K562 (cell line): ENCODE measurements at regions not wholly inside any gene's neighbourhood (a gene's known extent, or its start where the extent isn't known, plus 50 kb on each side); places are given as distances from the start of the nearest gene placed in this dataset.

Experiments used
- ATAC-seq: fragments of 200-7000 bp; cut with Tn5 transposase; 3 replicates; pipeline ENCODE4 v1.9.1; 2020; ENCODE audit warnings: moderate library complexity
- BruUV-seq: library from RNA; stranded (reverse); fragments of 400-500 nt; replicated peaks from 2 replicates; lab custom pipeline; 2021; lab: Mats Ljungman, UMichigan
- CTCF ChIA-PET: fragments of 300-600 bp; formaldehyde crosslinking; extraction: SDS; loops from one replicate; lab custom pipeline; 2021; ENCODE audit warnings: low intra/inter-chr PET ratio; lab: Yijun Ruan, JAX
- POLR2A ChIA-PET: fragments of 300-600, 350-650 bp; sonication (Branson Sonifier 250); formaldehyde crosslinking; extraction: SDS; loops from one replicate; lab custom pipeline; 2021; ENCODE audit warnings: antibody characterized with exemption, inconsistent platforms; lab: Yijun Ruan, JAX
- DNase-seq, 4 experiments: peaks; one replicate each; pipeline versions ENCODE4 v3.0.0 to v3.0.0-alpha.2; 2011 to 2018; ENCODE audit warnings: low spot score in 3 of 4, mixed read lengths in 3 of 4; ENCODE audit errors: extremely low read depth in 1 of 4
- FAIRE-seq: peaks from 2 replicates; lab custom pipeline; 2011; peaks lifted over from hg19 to GRCh38; lab: Jason Lieb, UNC
- H2AFZ ChIP-seq: 2 replicates; pipeline ENCODE4 v1.6.0; 2011; ENCODE audit warnings: low read depth, low read length, control low read depth, inconsistent platforms
- H3K27ac ChIP-seq: fragments of 200-600 bp; 3 replicates; pipeline ENCODE4 v1.8.0; 2011; ENCODE audit warnings: low read depth, mild to moderate bottlenecking, control low read depth, inconsistent platforms, low read length, moderate library complexity, mixed read lengths; ENCODE audit errors: extremely low read depth
- H3K27me3 ChIP-seq, 2 experiments: fragments of 300-600 bp in 1 of 2; 2 replicates in 1 of 2; 3 replicates in 1 of 2; pipeline versions ENCODE4 v1.6.0 to v1.8.0; 2011; ENCODE audit warnings: inconsistent platforms in 2 of 2, low read length in 2 of 2, mild to moderate bottlenecking in 1 of 2, mixed read lengths in 1 of 2, moderate library complexity in 1 of 2; ENCODE audit not compliant: control insufficient read depth in 2 of 2, insufficient read depth in 2 of 2
- H3K36me3 ChIP-seq: fragments of 300-600 bp; 3 replicates; pipeline ENCODE4 v1.8.0; 2011; ENCODE audit warnings: mild to moderate bottlenecking, low read length, inconsistent platforms; ENCODE audit not compliant: control insufficient read depth, insufficient read depth
- H3K4me1 ChIP-seq, 2 experiments: fragments of 200-600 bp in 1 of 2; replicated peaks in 1 of 2; 2 replicates in 1 of 2; 3 replicates in 1 of 2; pipeline versions ENCODE4 v1.5.1 to v1.8.0; 2011; ENCODE audit warnings: inconsistent platforms in 2 of 2, low read length in 2 of 2, mild to moderate bottlenecking in 1 of 2, mixed read lengths in 1 of 2, moderate library complexity in 1 of 2; ENCODE audit not compliant: control insufficient read depth in 2 of 2, insufficient read depth in 2 of 2
- H3K4me2 ChIP-seq: 2 replicates; pipeline ENCODE4 v1.6.1; 2011; ENCODE audit warnings: low read length, control low read depth, inconsistent platforms, mixed read lengths; ENCODE audit not compliant: insufficient read depth
- H3K4me3 ChIP-seq: fragments of 200-600 bp; sonication (generic), shearing (Covaris generic); 2 replicates; pipeline ENCODE4 v1.5.1; 2016; ENCODE audit warnings: control low read depth, inconsistent platforms
- H3K79me2 ChIP-seq: fragments of 200-600 bp; 3 replicates; pipeline ENCODE4 v1.8.0; 2011; ENCODE audit warnings: low read length, inconsistent platforms; ENCODE audit not compliant: control insufficient read depth, insufficient read depth
- H3K9ac ChIP-seq, 2 experiments: 2 replicates each; pipeline versions ENCODE4 v1.6.0 to v1.6.1; 2011; ENCODE audit warnings: low read depth in 2 of 2, low read length in 2 of 2, control low read depth in 1 of 2, inconsistent platforms in 1 of 2, mild to moderate bottlenecking in 1 of 2, mixed read lengths in 1 of 2; ENCODE audit not compliant: insufficient read depth in 1 of 2
- H3K9me1 ChIP-seq: one replicate; pipeline ENCODE4 v1.6.0; 2011; ENCODE audit warnings: inconsistent platforms, mild to moderate bottlenecking, low read length, moderate library complexity; ENCODE audit not compliant: control insufficient read depth, insufficient read depth
- H3K9me3 ChIP-seq: replicated peaks from 2 replicates; pipeline ENCODE4 v1.5.1; 2011; ENCODE audit warnings: low read depth, low read length, inconsistent platforms; ENCODE audit not compliant: control insufficient read depth, insufficient read depth
- H4K20me1 ChIP-seq: replicated peaks from 2 replicates; pipeline ENCODE4 v1.6.1; 2011; ENCODE audit warnings: low read length, inconsistent platforms, mixed read lengths; ENCODE audit not compliant: control insufficient read depth, insufficient read depth
- CBFA2T2 ChIP-seq: fragments of 450-650 bp; conservative IDR thresholded peaks from 2 replicates; pipeline ENCODE4 v1.6.1; 2017; ENCODE audit warnings: mild to moderate bottlenecking
- MTA1 ChIP-seq: fragments of 450-650 bp; IDR thresholded peaks from 2 replicates; pipeline ENCODE4 v1.6.1; 2017; ENCODE audit warnings: borderline replicate concordance
- MTA3 ChIP-seq: fragments of 450-650 bp; formaldehyde crosslinking; IDR thresholded peaks from 2 replicates; pipeline ENCODE4 v1.6.1; 2017; ENCODE audit warnings: mild to moderate bottlenecking, borderline replicate concordance
- RBM14 ChIP-seq: fragments of 200-400 bp; formaldehyde crosslinking; IDR thresholded peaks from 2 replicates; pipeline ENCODE4 v1.6.1; 2018; ENCODE audit warnings: low read depth, mild to moderate bottlenecking, low read length, moderate library complexity, borderline replicate concordance; ENCODE audit not compliant: insufficient read depth
- RHOXF2B ChIP-seq: fragments of 250-450 bp; sonication (Bioruptor Pico); conservative IDR thresholded peaks from 2 replicates; pipeline ENCODE4 v1.5.1; 2021
- SMAD4 ChIP-seq: fragments of 250-450 bp; sonication (Bioruptor Pico); conservative IDR thresholded peaks from 2 replicates; pipeline ENCODE4 v1.8.0; 2021; ENCODE audit warnings: inconsistent platforms, mild to moderate bottlenecking, moderate library complexity
- SMC3 ChIP-seq: conservative IDR thresholded peaks from 2 replicates; pipeline ENCODE4 v1.6.1; 2011; ENCODE audit warnings: low read depth, low read length, improper control_type of control experiment; ENCODE audit not compliant: insufficient read depth
- ZNF311 ChIP-seq: fragments of 250-450 bp; sonication (Bioruptor Pico); IDR thresholded peaks from 2 replicates; pipeline ENCODE4 v1.4.0; 2020; ENCODE audit warnings: mild to moderate bottlenecking, moderate library complexity
- ZNF695 ChIP-seq: fragments of 450-650 bp; formaldehyde crosslinking; IDR thresholded peaks from 2 replicates; pipeline ENCODE4 v1.4.0; 2020; ENCODE audit warnings: mild to moderate bottlenecking, moderate library complexity
- ZNF77 ChIP-seq: fragments of 250-450 bp; sonication (Bioruptor Pico); IDR thresholded peaks from 2 replicates; pipeline ENCODE4 v1.5.0; 2020
- WGBS: fragments of 100-300 bp; shearing (Covaris generic); methylation state at CpG from one replicate; pipeline ENCODE4 v1.1.6; 2016; ENCODE audit warnings: low coverage, mixed read lengths; ENCODE audit not compliant: insufficient coverage; ENCODE audit errors: missing lambda C conversion rate; 5-methylcytosine and 5-hydroxymethylcytosine counted together
- in situ Hi-C: fragments of 300-500 bp; cut with MboI; formaldehyde crosslinking; loops from 4 replicates; pipeline ENCODE4 v1.15.0; 2018; ENCODE audit warnings: inconsistent platforms, mixed read lengths
- intact Hi-C: fragments of 100-400 bp; cut with micrococcal nuclease; formaldehyde crosslinking; loops from 2 replicates; pipeline ENCODE4 v1.14.2; 2022
- TF ChIP-seq, protein P1 (sequence below): fragments of 450-650 bp; formaldehyde crosslinking; IDR thresholded peaks from 2 replicates; pipeline ENCODE4 v1.4.0; 2022; ENCODE audit warnings: missing genetic modification characterization
- TF ChIP-seq, protein P2 (sequence below): sonication (generic); formaldehyde crosslinking; IDR thresholded peaks from 2 replicates; pipeline ENCODE4 v1.8.0; 2022; ENCODE audit warnings: mild to moderate bottlenecking, missing genetic modification reagents
- TF ChIP-seq, protein P3 (sequence below), 2 experiments: fragments of 200-800 bp in 1 of 2; sonication (Bioruptor generic) in 1 of 2; sonication (generic) in 1 of 2; formaldehyde crosslinking in 1 of 2; IDR thresholded peaks in 1 of 2; conservative IDR thresholded peaks in 1 of 2; 2 replicates each; pipeline versions ENCODE4 v1.5.0 to v1.6.1; 2016 to 2020; ENCODE audit warnings: missing compliant biosample characterization in 1 of 2, missing genetic modification characterization in 1 of 2, missing genetic modification reagents in 1 of 2

DNA sequence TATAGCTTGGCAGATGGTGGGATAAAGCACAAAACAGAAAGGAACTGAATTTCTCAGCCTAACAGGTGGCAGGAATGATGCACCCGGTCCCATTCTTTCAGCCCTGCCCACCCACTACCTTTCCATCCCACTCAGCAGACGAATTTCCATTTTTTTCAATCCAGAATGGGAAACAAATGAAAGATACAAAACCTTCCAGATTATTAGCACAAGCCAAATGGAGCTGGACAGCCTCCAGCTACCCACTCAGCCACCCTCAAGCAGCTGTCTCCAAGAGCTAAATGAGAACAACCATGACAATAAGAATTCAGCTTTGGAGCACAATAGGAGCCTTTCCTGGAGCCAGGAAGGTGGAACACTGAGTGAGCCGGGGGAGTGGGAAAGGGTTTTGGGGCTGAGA, 96.3 kb upstream of the ST6GALNAC5 start:
- ChIA-PET CTCF (no interaction called here), POLR2A (no interaction called here)
- Histone ChIP-seq H3K27me3 (no peaks in the 10 kb centered on the region), H3K9ac (no peak overlapping the region), H3K9me3 (0 out of 2 replicates have a peak, but pooled peaks cover 2% of the 10 kb centered on the region), H3K79me2 (no peaks in the 10 kb centered on the region), H3K27ac (no peak overlapping the region), H3K4me1 (no peaks in the 10 kb centered on the region), H3K36me3 (no peaks in the 10 kb centered on the region), H3K4me3 (no peak overlapping the region), H3K9me1 (no peaks in the 10 kb centered on the region), H3K4me2 (no peak overlapping the region), H2AFZ (no peak overlapping the region), H4K20me1 (no peaks in the 10 kb centered on the region)
- DNase-seq (no peak), ATAC-seq (no peak), FAIRE-seq (no peak)
- TF ChIP-seq, protein P1, sequence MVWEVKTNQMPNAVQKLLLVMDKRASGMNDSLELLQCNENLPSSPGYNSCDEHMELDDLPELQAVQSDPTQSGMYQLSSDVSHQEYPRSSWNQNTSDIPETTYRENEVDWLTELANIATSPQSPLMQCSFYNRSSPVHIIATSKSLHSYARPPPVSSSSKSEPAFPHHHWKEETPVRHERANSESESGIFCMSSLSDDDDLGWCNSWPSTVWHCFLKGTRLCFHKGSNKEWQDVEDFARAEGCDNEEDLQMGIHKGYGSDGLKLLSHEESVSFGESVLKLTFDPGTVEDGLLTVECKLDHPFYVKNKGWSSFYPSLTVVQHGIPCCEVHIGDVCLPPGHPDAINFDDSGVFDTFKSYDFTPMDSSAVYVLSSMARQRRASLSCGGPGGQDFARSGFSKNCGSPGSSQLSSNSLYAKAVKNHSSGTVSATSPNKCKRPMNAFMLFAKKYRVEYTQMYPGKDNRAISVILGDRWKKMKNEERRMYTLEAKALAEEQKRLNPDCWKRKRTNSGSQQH = no peak
- TF ChIP-seq ZNF311 (CRISPR knock-in tag) (no peak), SMC3 (no peak), ZNF695 (CRISPR knock-in tag) (no peak), RHOXF2B (no peak), MTA1 (no peak), ZNF77 (CRISPR knock-in tag) (no peak), RBM14 (no peak), CBFA2T2 (no peak), MTA3 (no peak), SMAD4 (CRISPR knock-in tag) (no peak)
- TF ChIP-seq, protein P2, sequence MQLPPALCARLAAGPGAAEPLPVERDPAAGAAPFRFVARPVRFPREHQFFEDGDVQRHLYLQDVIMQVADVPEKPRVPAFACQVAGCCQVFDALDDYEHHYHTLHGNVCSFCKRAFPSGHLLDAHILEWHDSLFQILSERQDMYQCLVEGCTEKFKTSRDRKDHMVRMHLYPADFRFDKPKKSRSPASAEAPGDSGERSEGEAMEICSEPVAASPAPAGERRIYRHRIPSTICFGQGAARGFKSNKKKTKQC (CRISPR knock-in tag) = no peak
- TF ChIP-seq, protein P3, sequence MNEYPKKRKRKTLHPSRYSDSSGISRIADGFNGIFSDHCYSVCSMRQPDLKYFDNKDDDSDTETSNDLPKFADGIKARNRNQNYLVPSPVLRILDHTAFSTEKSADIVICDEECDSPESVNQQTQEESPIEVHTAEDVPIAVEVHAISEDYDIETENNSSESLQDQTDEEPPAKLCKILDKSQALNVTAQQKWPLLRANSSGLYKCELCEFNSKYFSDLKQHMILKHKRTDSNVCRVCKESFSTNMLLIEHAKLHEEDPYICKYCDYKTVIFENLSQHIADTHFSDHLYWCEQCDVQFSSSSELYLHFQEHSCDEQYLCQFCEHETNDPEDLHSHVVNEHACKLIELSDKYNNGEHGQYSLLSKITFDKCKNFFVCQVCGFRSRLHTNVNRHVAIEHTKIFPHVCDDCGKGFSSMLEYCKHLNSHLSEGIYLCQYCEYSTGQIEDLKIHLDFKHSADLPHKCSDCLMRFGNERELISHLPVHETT (CRISPR knock-in tag; conservative IDR thresholded peaks at IDR 0.05 in 1 of 2, IDR thresholded peaks at IDR 0.05 in 1 of 2) = no peak
- BruUV-seq = no TSS peak
- intact Hi-C loops (no loop called here), in situ Hi-C loops (no loop called here)
- 3% methylated on average over 3 of the region's 3 CpGs for WGBS
